OCI-LY7 (cell line): ENCODE measurements at regions not wholly inside any gene's neighbourhood (a gene's known extent, or its start where the extent isn't known, plus 50 kb on each side); places are given as distances from the start of the nearest gene placed in this dataset.

Experiments used
- BruUV-seq: library from RNA; stranded (reverse); fragments of 400-500 nt; replicated peaks from 2 replicates; lab custom pipeline; 2021; lab: Mats Ljungman, UMichigan
- CTCF ChIA-PET: fragments of 300-600 bp; sonication (Branson Sonifier 250); formaldehyde crosslinking; loops from one replicate; lab custom pipeline; 2022; ENCODE audit warnings: antibody characterized with exemption; ENCODE audit not compliant: unreplicated experiment; lab: Charles Lee
- POLR2A ChIA-PET: fragments of 300-600 bp; sonication (Branson Sonifier 250); formaldehyde crosslinking; loops from one replicate; lab custom pipeline; 2022; ENCODE audit warnings: antibody characterized with exemption; lab: Charles Lee
- DNase-seq: peaks from one replicate; pipeline ENCODE4 v3.0.0-alpha.2; 2015; ENCODE audit warnings: low spot score
- H2AFZ ChIP-seq: fragments of 200-600 bp; sonication (generic), shearing (Covaris generic); 2 replicates; pipeline ENCODE4 v1.6.1; 2014; ENCODE audit warnings: mild to moderate bottlenecking, antibody characterized with exemption, low read length, moderate library complexity
- H3K27ac ChIP-seq: fragments of 200-600 bp; sonication (generic); 2 replicates; pipeline ENCODE4 v1.5.1; 2014; ENCODE audit warnings: mixed run types, low read depth, mild to moderate bottlenecking, moderate library complexity, low read length, inconsistent platforms; ENCODE audit not compliant: poor library complexity, severe bottlenecking
- H3K36me3 ChIP-seq: fragments of 200-600 bp; sonication (generic); 2 replicates; pipeline ENCODE4 v1.6.1; 2014; ENCODE audit warnings: mild to moderate bottlenecking, antibody characterized with exemption, low read length, moderate library complexity, mixed read lengths; ENCODE audit not compliant: insufficient read depth
- H3K4me1 ChIP-seq: fragments of 200-600 bp; sonication (generic); 2 replicates; pipeline ENCODE4 v1.5.1; 2014; ENCODE audit warnings: mild to moderate bottlenecking, low read length; ENCODE audit not compliant: insufficient read depth, poor library complexity, severe bottlenecking
- H3K4me2 ChIP-seq: fragments of 200-600 bp; sonication (generic); 2 replicates; pipeline ENCODE4 v1.6.1; 2014; ENCODE audit warnings: mild to moderate bottlenecking, low read length
- H3K4me3 ChIP-seq: fragments of 200-600 bp; sonication (generic); 2 replicates; pipeline ENCODE4 v1.5.1; 2014; ENCODE audit warnings: mild to moderate bottlenecking, low read depth, low read length; ENCODE audit not compliant: poor library complexity, severe bottlenecking
- H3K79me2 ChIP-seq: fragments of 200-600 bp; sonication (generic); 2 replicates; pipeline ENCODE4 v1.6.1; 2016; ENCODE audit warnings: low read depth, mild to moderate bottlenecking, low read length, moderate library complexity, mixed read lengths; ENCODE audit not compliant: insufficient read depth
- H3K9me2 ChIP-seq: fragments of 200-600 bp; sonication (generic); 2 replicates; pipeline ENCODE4 v1.6.1; 2016; ENCODE audit warnings: mild to moderate bottlenecking, low read length, mixed read lengths; ENCODE audit not compliant: insufficient read depth
- H3K9me3 ChIP-seq: fragments of 200-600 bp; sonication (generic); 2 replicates; pipeline ENCODE4 v1.6.1; 2014; ENCODE audit warnings: mild to moderate bottlenecking, mixed run types, low read length, mixed read lengths
- H4K20me1 ChIP-seq: fragments of 200-600 bp; sonication (generic); 2 replicates; pipeline ENCODE4 v1.6.1; 2014; ENCODE audit warnings: mild to moderate bottlenecking, antibody characterized with exemption, low read length, moderate library complexity, mixed read lengths; ENCODE audit not compliant: insufficient read depth
- CTCF ChIP-seq: fragments of 200-600 bp; sonication (generic); conservative IDR thresholded peaks from 2 replicates; pipeline ENCODE4 v1.5.1; 2014; ENCODE audit warnings: mild to moderate bottlenecking, antibody characterized with exemption, low read length, moderate library complexity, mixed read lengths
- EZH2phosphoT487 ChIP-seq: fragments of 200-600 bp; sonication (generic); IDR thresholded peaks from 2 replicates; pipeline ENCODE4 v1.6.1; 2018; ENCODE audit warnings: low read depth, borderline replicate concordance, mild to moderate bottlenecking, mixed run types, antibody characterized with exemption, low read length, moderate library complexity, mixed read lengths
- intact Hi-C: fragments of 100-400 bp; cut with micrococcal nuclease; formaldehyde crosslinking; loops from one replicate; pipeline ENCODE4 v1.10.0; 2022; ENCODE audit not compliant: unreplicated experiment

- DNase-seq: no peak
- Histone ChIP-seq H3K79me2 (no peaks in the 10 kb centered on the region), H4K20me1 (no peaks in the 10 kb centered on the region), H3K4me3 (no peak overlapping the region), H3K9me2 (no peaks in the 10 kb centered on the region), H3K9me3 (no peaks in the 10 kb centered on the region), H2AFZ (no peak overlapping the region), H3K4me2 (no peak overlapping the region), H3K36me3 (no peaks in the 10 kb centered on the region), H3K4me1 (no peaks in the 10 kb centered on the region), H3K27ac (no peak overlapping the region)
- ChIA-PET POLR2A (no interaction called here), CTCF (no interaction called here)
- intact Hi-C loops: no loop called here
- BruUV-seq: no TSS peak
- 0 out of 2 replicates have a peak, but pooled peaks have one; percentile 21 for TF ChIP-seq CTCF
- TF ChIP-seq EZH2phosphoT487: no peak
These were observed 257.9 kb downstream of the RASEF start for GRCh38 chr9:82805027-82805426.

GRCh38 chr9:82808478-82808877 lies 254.5 kb downstream of the RASEF start:
- Histone ChIP-seq H3K9me3 (no peaks in the 10 kb centered on the region), H3K79me2 (no peaks in the 10 kb centered on the region), H3K4me3 (no peak overlapping the region), H3K36me3 (no peaks in the 10 kb centered on the region), H2AFZ (no peak overlapping the region), H3K4me2 (no peak overlapping the region), H3K9me2 (no peaks in the 10 kb centered on the region), H3K27ac (no peak overlapping the region), H4K20me1 (no peaks in the 10 kb centered on the region), H3K4me1 (no peaks in the 10 kb centered on the region)
- no TSS peak for BruUV-seq
- POLR2A ChIA-PET: interaction anchor here (0.6 kb wide), 1 partner anchor 804 kb away, joined by 3 read pairs; no protein-coding TSS in a partner anchor
- intact Hi-C loops: no loop called here
- TF ChIP-seq CTCF: no peak
- TF ChIP-seq EZH2phosphoT487: no peak
- CTCF ChIA-PET: no interaction called here
- no peak for DNase-seq

- no peak for TF ChIP-seq CTCF
- no peak for TF ChIP-seq EZH2phosphoT487
- Histone ChIP-seq H3K79me2 (no peaks in the 10 kb centered on the region), H4K20me1 (no peaks in the 10 kb centered on the region), H3K9me2 (no peaks in the 10 kb centered on the region), H3K27ac (no peak overlapping the region), H3K36me3 (no peaks in the 10 kb centered on the region), H2AFZ (no peak overlapping the region), H3K9me3 (no peaks in the 10 kb centered on the region), H3K4me1 (no peaks in the 10 kb centered on the region), H3K4me2 (no peak overlapping the region), H3K4me3 (no peak overlapping the region)
- DNase-seq: no peak
- ChIA-PET POLR2A (interaction anchor here (0.5 kb wide), 1 partner anchor 640 kb away, joined by 3 read pairs; no protein-coding TSS in a partner anchor), CTCF (no interaction called here)
- intact Hi-C loops: no loop called here
- BruUV-seq: no TSS peak
These were observed 252.0 kb downstream of the RASEF start for GRCh38 chr9:82810915-82811314.
